Fibroblast of lung (primary cell): ENCODE measurements at regions not wholly inside any gene's neighbourhood (a gene's known extent, or its start where the extent isn't known, plus 50 kb on each side); places are given as distances from the start of the nearest gene placed in this dataset.

ENCODE experiments used
- DNase-seq, 2 donors: peaks; one replicate each; pipeline versions ENCODE4 v3.0.0 to v3.0.0-alpha.2; 2010; ENCODE audit warnings: low read depth in 2 of 2
- H2AFZ ChIP-seq: 2 replicates; pipeline ENCODE4 v1.5.1; 2012; ENCODE audit warnings: low read length, control low read depth, inconsistent platforms
- H3K27ac ChIP-seq: 2 replicates; pipeline ENCODE4 v1.5.1; 2011; ENCODE audit warnings: low read length, control low read depth; ENCODE audit not compliant: insufficient read depth
- H3K27me3 ChIP-seq: 2 replicates; pipeline ENCODE4 v1.5.1; 2011; ENCODE audit warnings: mild to moderate bottlenecking, low read length; ENCODE audit not compliant: control insufficient read depth, insufficient read depth
- H3K36me3 ChIP-seq: 2 replicates; pipeline ENCODE4 v1.5.1; 2011; ENCODE audit warnings: low read length; ENCODE audit not compliant: control insufficient read depth, insufficient read depth
- H3K4me1 ChIP-seq: 2 replicates; pipeline ENCODE4 v1.5.1; 2011; ENCODE audit warnings: low read length; ENCODE audit not compliant: control insufficient read depth, insufficient read depth; ENCODE audit errors: extremely low read depth
- H3K4me2 ChIP-seq: 2 replicates; pipeline ENCODE4 v1.5.1; 2011; ENCODE audit warnings: low read length, control low read depth; ENCODE audit not compliant: insufficient read depth; ENCODE audit errors: extremely low read depth
- H3K4me3 ChIP-seq, 4 experiments: fragments of 200-600 bp in 1 of 4; sonication (generic) in 1 of 4; replicated peaks in 1 of 4; 2 replicates each; pipeline ENCODE4 v1.5.1; 2011 to 2016; ENCODE audit warnings: low read length in 4 of 4, low read depth in 3 of 4, mild to moderate bottlenecking in 3 of 4, control low read depth in 2 of 4, inconsistent platforms in 1 of 4, mixed read lengths in 1 of 4; ENCODE audit not compliant: insufficient read depth in 1 of 4; ENCODE audit errors: control extremely low read depth in 1 of 4
- H3K79me2 ChIP-seq: 2 replicates; pipeline ENCODE4 v1.5.1; 2012; ENCODE audit warnings: mild to moderate bottlenecking, low read length, inconsistent platforms; ENCODE audit not compliant: control insufficient read depth, insufficient read depth
- H3K9ac ChIP-seq: 2 replicates; pipeline ENCODE4 v1.5.1; 2011; ENCODE audit warnings: mild to moderate bottlenecking, low read length, control low read depth; ENCODE audit not compliant: insufficient read depth
- H3K9me3 ChIP-seq: 2 replicates; pipeline ENCODE4 v1.5.1; 2012; ENCODE audit warnings: low read depth, low read length; ENCODE audit not compliant: control insufficient read depth, insufficient read depth
- H4K20me1 ChIP-seq: 2 replicates; pipeline ENCODE4 v1.5.1; 2011; ENCODE audit warnings: low read length; ENCODE audit not compliant: control insufficient read depth, insufficient read depth; ENCODE audit errors: extremely low read depth
- EZH2 ChIP-seq: IDR thresholded peaks from 2 replicates; pipeline ENCODE4 v1.5.1; 2012; ENCODE audit warnings: low read length, control low read depth, mild to moderate bottlenecking; ENCODE audit errors: missing control alignments
- TF ChIP-seq, protein P1 (sequence below), 2 donors: IDR thresholded peaks in 1 of 2; conservative IDR thresholded peaks in 1 of 2; 1 replicate in 1 of 2; 2 replicates in 1 of 2; pipeline ENCODE4 v1.5.1; 2011 to 2012; ENCODE audit warnings: low read length in 2 of 2, control low read depth in 1 of 2, inconsistent platforms in 1 of 2, low read depth in 1 of 2, mild to moderate bottlenecking in 1 of 2

DNA sequence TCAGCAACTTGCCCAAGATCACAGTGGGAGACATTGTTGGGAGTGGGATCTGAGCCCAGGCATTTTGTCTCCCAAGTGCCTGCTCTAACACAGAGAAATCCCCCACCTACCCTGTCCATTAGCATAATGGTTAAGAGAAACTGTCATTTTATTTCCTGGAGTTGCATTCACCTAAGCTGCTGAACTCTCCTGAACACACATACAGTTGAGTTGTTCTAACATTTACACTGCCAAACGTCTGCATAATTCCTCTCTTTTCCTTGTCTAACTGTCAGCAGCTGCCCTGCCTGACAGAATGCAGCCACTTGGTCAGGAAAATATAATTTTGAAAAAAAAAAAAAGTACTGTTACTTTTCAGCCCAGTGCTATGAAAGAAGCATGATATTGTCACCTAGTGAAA is 396.3 kb upstream of the PIK3C3 start:
- Histone ChIP-seq H3K27ac (no peak overlapping the region), H3K9me3 (no peaks in the 10 kb centered on the region), H3K4me1 (no peaks in the 10 kb centered on the region), H4K20me1 (no peaks in the 10 kb centered on the region), H3K9ac (no peak overlapping the region), H3K4me3 (no peak overlapping the region), H3K36me3 (no peaks in the 10 kb centered on the region), H3K79me2 (no peaks in the 10 kb centered on the region), H2AFZ (no peak overlapping the region), H3K4me2 (no peak overlapping the region), H3K27me3 (no peaks in the 10 kb centered on the region)
- no peak for DNase-seq
- TF ChIP-seq EZH2: no peak
- TF ChIP-seq, protein P1, sequence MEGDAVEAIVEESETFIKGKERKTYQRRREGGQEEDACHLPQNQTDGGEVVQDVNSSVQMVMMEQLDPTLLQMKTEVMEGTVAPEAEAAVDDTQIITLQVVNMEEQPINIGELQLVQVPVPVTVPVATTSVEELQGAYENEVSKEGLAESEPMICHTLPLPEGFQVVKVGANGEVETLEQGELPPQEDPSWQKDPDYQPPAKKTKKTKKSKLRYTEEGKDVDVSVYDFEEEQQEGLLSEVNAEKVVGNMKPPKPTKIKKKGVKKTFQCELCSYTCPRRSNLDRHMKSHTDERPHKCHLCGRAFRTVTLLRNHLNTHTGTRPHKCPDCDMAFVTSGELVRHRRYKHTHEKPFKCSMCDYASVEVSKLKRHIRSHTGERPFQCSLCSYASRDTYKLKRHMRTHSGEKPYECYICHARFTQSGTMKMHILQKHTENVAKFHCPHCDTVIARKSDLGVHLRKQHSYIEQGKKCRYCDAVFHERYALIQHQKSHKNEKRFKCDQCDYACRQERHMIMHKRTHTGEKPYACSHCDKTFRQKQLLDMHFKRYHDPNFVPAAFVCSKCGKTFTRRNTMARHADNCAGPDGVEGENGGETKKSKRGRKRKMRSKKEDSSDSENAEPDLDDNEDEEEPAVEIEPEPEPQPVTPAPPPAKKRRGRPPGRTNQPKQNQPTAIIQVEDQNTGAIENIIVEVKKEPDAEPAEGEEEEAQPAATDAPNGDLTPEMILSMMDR (conservative IDR thresholded peaks at IDR 0.05 in 1 of 2, IDR thresholded peaks at IDR 0.05 in 1 of 2; ENCODE audit: low read depth in 1 of 2, low read length in 2 of 2): no peak

DNA sequence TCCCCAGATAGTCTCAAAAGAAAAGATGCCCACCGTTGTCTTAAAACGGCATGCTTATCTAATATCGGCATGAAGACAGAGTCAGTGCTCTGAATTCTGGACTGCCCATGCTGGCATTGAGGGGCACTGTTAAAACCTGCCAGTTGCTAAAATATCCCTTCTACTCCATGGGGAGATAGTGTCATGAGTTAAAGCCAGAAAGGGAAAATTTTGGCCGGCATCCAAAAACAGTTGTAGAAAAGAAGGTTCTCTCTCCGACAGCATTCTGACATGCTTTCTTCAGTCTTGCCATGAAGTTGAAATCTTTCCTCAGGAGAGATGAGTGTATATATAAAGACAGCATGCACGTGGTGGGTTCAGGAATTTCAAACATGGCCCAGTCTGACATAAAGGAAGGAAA is 401.3 kb upstream of the PIK3C3 start:
- Histone ChIP-seq H3K4me3 (no peak overlapping the region), H2AFZ (no peak overlapping the region), H3K9me3 (no peaks in the 10 kb centered on the region), H3K4me2 (no peak overlapping the region), H3K4me1 (no peaks in the 10 kb centered on the region), H3K9ac (no peak overlapping the region), H3K27ac (no peak overlapping the region), H3K27me3 (no peaks in the 10 kb centered on the region), H3K36me3 (no peaks in the 10 kb centered on the region), H3K79me2 (no peaks in the 10 kb centered on the region), H4K20me1 (no peaks in the 10 kb centered on the region)
- no peak for DNase-seq
- TF ChIP-seq, protein P1 (conservative IDR thresholded peaks at IDR 0.05 in 1 of 2, IDR thresholded peaks at IDR 0.05 in 1 of 2; ENCODE audit: low read depth in 1 of 2, low read length in 2 of 2): no peak
- no peak for TF ChIP-seq EZH2

DNA sequence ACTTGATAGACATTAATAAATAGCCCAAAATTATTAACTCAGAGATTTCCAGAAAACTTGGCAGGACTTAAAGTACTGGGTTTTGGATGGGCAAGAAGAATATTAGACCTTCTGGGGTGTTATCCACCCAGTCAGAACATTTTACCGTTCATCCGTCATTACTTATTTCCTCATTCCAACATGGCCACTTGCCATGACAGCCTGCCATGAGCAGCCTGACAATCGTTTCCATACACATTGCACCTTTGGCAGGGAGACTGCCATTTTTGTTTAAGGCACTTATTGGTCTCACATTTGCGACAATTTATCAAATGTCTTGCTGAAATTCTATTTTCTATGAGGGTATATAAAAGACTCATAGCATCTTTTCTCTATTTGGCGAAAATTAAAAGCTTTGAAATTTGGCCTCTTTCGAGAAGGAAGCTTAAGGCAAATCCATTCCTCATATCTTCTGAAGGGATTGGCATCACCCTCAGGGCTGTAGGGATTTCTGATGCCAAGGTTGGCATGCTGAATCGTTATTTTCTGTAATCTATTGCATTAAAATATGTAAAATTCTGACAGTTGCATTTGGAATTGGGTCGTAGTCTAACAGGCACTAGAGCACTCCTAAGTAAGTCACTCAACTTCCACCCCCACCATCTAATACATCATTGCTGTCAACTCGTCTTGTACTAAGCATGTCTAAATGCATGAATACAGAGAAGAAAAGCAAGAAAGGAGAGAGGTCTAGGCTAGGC is 406.3 kb upstream of the PIK3C3 start:
- H3K9me3 ChIP-seq: no peaks in the 10 kb centered on the region
- H3K4me3 ChIP-seq: no peak overlapping the region
- no peak overlapping the region for H3K9ac ChIP-seq
- no peak overlapping the region for H3K4me2 ChIP-seq
- H3K27me3 ChIP-seq: no peaks in the 10 kb centered on the region
- no peaks in the 10 kb centered on the region for H3K79me2 ChIP-seq
- DNase-seq: no peak
- no peak overlapping the region for H3K27ac ChIP-seq
- no peak for TF ChIP-seq EZH2
- TF ChIP-seq, protein P1 (conservative IDR thresholded peaks at IDR 0.05 in 1 of 2, IDR thresholded peaks at IDR 0.05 in 1 of 2; ENCODE audit: low read depth in 1 of 2, low read length in 2 of 2): no peak
- H3K4me1 ChIP-seq: no peaks in the 10 kb centered on the region
- H4K20me1 ChIP-seq: no peaks in the 10 kb centered on the region
- no peaks in the 10 kb centered on the region for H3K36me3 ChIP-seq
- H2AFZ ChIP-seq: no peak overlapping the region
